Activated T-cell treated with anti-CD3 and anti-CD28 coated beads for 24 hours (primary cell): ENCODE measurements at regions not wholly inside any gene's neighbourhood (a gene's known extent, or its start where the extent isn't known, plus 50 kb on each side); places are given as distances from the start of the nearest gene placed in this dataset.
"Not testable (repeated sequence)": the region's sequence is repeated elsewhere in the genome, so short reads cannot be mapped to it uniquely, and the experiment has no call there.

Experiments
- DNase-seq: peaks from one replicate; pipeline ENCODE4 v3.0.0-alpha.2; 2020; ENCODE audit warnings: low read depth

DNA sequence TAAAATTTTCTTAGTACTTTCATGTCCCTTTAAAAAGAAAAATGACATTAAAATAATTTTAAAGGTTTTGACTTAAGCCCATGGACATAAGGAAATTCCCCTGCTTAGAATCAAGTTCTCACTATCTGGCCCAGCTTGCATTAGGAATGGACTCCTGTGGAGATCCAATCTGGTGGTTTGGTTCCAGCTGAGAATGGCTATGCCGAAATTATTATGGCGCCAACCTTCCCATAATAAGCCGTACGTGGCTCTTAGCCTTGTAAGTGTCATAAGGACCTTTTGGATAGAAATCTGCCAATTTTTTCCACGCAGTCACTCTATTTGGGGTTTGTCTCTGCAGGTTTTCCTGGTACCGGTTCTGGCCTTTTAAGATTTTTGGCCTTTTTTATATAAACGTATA lies 262.1 kb upstream of the MAF start:
- no peak for DNase-seq

DNA sequence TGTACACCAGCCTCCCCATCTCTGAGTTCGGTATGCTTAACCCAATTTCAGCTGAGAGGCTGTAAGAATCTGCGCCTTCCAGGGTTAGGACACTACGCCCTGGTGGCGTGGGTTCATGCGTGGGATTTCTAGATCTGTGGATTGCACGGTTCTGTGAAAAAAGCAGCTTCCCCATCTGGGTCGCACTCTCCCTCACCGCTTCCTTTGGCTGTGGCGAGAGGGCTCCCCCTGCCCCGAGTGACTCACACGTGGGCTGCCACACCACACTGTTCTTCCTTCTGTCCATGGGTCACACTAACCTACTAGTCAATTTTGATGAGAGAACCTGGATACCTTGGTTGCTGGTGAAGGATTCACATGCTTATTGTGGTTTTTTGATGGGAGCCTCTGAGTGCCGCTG lies 256.0 kb upstream of the MAF start:
- DNase-seq: no peak

DNA sequence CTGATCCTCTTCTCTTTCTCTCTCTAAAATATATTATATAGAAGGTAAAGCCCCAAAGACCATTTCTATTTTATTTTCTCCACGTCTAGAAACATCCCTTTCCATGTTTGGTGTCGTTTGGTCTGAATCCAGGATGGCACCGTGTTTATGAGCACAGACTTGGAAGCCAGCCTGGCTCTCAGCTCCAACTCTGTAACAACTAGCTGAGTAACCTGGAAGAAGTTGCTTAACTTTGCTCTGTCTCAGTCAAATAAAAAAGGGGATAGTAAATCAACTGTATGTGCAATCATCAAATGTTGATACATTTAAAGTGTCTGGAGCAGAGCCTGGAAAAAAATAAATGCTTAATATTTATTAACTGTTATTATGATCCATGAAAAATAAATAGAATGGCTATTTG lies 249.8 kb upstream of the MAF start:
- DNase-seq: no peak

DNA sequence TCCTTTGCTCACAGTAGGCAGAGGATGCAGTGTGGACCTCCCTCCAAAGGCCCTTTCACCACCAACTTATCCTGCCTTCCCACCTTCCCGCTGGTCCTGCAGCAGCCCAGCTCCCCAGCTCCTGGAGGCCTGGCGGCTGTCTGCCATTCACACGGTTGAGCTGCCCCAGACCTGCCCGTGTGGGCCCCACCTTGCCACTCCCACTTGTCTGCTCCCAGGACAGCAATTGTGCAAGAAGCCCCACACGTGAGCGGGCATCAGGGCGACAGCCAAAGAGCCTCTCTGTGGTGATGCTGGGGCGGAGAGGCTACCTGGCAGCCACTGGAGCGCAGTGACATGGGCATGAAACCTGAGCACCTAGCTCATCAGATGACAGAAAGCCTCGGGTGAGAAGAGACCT lies 248.6 kb upstream of the MAF start:
- no peak for DNase-seq

DNA sequence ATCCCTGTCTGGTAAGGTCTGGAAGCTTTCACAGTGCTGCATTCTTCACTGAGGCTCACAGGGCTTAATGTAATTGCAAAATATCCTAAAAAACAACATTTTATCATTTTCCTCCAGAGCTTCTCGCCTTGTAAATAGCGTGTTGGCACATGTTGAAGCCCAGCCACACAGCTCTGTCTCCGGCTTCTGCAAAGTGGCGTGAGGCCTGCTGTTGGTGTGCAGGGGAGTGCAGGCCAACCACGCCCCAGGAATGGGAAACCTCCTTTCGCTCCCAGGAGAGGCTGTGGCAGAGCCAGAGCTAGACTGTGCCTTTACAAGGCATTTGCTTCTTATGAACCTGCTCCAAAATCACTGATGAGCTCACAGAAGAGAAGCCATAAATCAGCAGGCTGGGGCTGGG lies 248.2 kb upstream of the MAF start:
- DNase-seq: no peak

DNA sequence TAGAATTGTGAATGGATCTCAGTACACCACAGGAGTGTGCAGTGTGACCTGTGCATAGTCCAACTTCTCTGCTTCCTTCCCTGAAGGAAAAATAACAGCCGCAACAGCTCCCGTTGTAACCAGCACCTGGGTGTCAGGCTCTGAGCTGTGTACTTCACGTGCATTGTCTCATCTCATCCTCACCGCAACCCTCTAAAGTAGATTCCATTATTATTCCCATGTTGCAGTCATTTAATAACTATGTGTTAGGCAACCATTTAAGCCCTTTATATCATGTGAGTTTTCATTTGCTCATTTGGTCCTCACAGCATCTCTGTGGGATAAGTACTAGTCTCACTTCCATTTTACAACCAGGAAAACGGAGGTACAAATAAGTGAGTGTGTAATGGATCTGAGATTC lies 247.0 kb upstream of the MAF start:
- DNase-seq: no peak

DNA sequence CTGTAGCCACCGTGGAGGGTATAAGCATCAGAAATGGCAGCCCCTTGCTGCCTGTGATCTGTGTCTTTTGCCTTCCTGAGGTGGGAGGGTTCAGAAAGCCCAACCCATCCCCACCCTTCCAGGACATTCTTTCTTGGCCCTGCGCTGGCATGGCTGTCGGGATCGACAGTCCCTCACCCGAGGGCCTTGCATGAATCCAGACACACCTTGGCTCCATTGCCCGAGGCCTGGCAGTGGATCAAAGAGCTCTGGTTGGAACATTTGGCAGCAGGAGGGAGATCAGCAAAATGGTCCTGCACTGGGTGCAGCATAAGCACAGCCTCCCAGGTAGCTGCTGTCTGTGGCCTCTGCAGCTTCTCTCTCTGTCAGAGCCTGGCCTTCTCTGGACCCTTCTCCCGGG lies 246.6 kb upstream of the MAF start:
- no peak for DNase-seq

DNA sequence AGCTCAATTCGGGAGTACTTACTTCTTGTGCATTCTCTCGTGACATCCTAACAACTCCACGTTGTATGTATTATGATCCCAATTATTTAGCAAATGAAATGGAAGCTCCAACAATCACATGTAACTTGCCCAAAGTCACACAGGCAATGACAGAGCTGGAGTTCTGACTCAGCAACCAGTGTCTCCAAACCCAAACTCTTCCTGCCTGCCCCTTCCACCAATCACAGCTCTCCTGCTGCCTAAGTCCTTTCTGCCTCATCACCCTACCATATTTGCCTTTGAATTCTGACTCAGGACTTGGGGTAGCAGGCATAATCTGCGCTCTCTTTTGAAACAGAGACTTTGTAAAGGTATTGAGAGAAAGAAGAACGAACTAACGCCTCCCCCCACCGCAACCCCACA lies 245.2 kb upstream of the MAF start:
- DNase-seq: no peak

DNA sequence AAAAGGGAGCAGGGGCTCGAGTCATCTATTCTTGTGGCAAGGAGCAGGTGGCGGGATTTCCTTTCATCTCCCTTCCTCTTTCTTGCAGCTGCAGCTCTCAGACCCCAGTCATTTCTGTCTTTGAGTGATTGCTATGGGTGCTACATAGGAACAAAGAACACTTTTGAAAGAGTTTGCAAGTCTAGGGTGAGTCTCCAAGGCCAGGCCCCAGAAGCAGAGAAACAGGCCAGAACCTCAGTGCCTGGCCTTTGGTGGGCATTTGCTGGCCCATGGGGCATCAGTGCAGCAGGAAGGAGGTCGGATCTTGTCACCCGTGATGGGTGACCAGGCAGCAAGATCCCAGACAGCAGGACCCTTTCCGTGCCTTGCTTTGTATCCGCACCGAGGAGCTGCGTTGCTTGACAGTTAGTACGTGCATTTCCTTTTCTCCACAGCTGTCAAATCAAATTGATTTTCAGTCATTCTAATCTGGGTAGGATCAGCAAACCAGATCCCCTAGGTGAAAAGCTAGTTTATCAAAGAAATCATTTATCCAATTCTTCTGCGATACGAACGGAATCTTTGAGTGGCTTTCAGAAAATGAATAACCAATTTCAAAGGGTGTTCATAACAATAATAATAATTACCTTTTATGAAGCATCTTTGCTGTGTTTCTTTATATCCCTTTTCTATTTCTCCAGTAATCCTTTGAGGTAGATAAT lies 244.6 kb upstream of the MAF start:
- no peak for DNase-seq

DNA sequence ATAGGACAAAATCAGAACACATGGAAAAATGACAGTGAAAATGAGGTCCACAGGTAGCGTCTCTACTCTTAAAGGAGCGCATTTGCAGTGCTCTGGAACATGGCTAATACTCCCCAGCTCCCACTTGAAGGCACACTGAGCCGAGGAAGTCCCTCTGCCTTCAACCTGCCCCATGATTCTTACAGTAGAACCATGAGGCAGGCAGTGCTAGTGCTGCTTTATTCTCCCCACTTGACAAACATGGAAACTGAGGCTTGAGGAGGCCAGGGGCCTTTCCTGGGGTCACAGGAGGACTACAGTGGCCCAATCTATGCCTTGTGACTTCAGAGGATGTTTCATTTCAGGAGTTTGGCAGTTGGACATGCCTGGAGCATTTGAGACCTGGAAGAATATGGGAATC lies 244.1 kb upstream of the MAF start:
- DNase-seq: no peak

DNA sequence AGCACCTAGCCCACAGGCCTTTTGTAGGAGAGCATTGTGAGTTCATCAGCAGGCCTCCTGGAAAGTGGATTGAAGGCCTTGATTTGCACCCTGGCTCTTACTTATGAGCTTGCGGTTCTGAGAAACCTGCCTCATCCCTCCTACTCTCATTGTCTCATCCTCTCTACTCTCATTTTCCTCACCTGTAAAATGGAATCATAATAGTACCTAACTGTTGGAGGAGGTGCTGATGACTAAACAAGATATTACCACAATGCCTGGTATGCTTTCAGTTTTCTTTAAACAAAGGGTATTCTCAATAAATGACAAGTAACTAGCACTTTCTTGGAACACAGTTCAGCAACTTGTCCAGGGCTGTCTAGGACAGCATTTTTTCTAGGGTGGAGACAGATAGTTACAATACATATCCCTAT lies 243.1 kb upstream of the MAF start:
- DNase-seq: no peak

DNA sequence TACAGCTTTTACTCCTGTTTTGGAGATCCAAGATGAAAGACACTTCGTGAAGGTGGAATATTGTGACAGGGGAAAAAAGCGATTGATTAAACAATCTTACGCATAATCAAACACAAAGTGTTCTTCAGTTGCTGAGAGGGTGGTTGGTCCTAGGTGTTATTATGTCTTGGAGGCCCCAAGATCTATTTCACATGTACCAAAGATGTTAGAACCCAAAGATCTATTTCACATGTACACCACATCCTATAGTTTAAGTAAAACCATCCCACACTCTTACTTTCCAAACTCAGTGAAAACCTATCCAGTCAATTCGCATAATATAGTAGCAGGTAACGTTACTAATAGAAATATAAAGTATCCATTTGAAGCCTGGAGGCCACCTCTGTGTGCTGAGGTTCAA lies 242.6 kb upstream of the MAF start:
- DNase-seq: no peak

DNA sequence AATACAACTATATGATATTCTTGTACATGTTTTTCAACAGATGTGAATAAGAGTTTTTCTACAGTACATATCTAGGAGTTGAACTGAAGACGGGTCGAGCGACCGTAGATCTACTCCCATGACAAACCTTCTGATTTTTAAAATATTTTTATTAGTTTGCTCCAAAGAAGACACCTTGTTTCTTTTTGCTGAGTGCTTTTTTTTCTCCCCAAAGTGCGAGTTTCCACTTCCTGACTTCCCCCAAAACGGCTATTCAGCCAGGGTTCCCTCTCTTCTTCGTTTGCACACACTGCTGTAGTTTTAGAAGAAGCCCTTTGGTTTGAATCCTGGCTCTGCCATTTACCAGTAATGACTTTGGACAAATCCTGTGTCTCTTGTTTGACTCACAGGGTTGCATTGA lies 241.7 kb upstream of the MAF start:
- no peak for DNase-seq

DNA sequence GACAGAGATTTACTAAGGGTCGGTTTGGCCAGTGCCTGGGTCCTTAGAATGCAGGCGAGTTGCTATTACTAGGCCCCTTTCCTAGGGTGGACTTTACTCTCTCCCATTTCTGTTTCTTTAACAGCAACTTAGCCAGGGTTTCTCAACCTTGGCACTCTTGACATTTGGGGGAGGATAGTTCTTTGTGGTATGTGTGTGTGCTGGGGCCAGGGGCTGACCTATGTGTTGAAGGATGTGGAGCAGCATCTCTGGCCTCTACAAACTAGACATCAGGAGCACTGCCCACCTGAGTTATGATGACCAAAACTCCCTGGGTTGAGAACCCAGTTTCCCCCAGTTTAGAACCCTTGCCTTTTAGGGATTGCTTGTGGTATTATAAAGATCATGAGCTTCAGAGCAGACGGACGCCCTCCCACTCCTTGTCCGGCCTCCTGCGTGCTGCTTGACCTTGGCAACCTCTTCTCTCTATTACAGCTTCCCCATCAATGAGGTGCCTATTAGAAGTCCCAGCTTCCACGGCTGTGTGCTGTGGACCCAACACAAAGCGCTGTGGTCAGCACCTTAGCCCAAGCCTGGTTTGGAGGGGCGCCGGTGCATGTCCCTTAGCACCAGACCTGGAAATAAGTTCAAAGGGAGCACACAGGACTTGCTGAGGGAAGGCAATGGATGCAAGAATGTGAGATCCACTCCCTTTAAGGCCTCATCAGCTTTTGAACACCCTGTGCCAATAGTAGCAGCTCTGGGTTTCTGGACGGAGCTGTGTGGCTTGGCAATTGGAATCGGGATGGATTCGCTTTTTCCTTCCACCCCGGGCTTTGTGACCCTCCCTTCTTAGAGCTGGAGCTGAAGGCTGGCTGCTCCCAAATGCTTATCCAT lies 239.2 kb upstream of the MAF start:
- DNase-seq: no peak

DNA sequence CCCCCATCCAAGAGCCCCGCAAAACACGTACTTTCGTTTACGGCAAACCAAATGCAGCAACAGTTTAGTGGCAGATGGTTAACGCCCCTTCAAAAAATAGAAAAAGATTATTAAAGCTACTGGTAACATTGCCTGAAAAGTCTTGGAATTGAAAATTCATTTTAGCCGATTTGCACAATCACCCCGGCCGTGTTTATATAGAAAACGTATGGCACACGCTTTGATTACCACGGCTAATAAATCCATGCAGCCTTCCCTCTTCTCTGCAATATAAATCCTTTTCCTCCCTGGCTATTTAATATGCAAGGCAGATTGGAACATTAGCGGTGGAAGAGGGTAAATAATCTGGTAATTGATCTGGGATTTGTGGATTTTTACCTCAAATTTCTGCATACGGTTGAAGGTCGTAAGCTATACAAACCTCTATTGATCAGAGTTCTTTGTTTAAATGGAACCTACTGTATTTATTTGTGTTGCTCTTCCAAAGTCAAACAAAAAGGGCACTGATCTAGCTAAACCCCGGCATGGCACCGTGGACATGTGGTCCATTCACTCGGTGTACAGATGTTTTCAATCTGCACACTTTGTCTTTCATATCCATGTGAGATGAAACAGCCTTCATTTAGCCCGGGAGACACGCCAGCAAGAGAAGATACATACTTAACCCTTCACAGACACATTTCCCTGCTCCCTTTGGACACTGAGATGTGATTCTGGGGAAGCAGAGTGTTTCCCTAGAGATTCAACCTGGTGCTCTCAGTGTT lies 238.1 kb upstream of the MAF start:
- no peak for DNase-seq

DNA sequence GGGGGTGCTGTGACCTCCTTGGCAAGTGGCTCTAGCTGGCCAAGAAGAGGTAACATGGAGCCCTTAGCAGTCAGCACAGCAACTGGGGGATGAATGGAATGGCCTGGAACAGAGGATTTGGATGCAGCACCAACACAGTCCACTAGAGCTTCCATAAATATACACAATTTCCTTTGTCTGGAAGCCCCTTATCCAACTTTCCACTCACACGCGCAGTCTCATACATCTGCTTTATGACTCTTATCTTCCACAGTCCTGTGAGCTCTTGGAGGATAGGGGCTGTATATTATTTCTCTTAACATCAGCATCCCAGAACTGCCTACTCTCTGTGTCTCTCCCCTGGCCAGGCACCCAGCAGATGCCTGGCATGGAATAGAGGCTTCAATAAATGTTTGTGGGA lies 235.6 kb upstream of the MAF start:
- no peak for DNase-seq

DNA sequence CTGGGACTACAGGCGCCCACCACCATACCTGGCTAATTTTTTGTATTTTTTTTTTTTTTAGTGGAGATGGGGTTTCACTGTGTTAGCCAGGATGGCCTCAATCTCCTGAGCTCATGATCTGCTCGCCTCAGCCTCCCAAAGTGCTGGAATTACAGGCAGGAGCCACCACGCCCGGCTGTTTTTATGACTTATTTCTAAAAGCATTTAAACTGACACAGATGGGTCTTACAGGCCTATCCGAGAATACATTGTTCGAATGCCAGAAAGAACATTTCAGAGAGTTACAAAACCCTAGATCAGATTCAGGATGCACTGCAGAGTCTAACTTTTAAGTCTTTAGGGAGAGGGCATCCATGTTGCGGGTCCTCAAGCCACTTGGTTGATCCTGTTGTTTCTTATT lies 234.7 kb upstream of the MAF start:
- DNase-seq: no peak

DNA sequence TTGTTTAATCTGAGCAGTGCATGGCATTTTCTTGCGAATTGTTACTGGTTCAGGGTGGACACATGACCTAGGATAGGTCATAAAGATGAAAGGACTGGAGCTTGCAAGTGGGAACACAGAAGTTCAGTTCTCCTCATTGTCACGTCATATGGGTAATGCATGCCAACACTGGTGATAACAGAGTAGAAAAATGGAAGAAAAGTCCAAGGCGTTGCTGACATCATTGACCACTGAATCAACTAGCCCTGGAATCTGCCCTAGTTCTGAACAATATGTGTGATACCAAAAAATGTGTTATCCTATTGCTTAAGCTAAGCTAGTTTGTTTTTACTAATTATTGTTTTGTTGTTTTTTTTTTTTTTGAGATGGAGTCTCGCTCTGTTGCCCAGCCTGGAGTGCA lies 234.2 kb upstream of the MAF start:
- DNase-seq: no peak

DNA sequence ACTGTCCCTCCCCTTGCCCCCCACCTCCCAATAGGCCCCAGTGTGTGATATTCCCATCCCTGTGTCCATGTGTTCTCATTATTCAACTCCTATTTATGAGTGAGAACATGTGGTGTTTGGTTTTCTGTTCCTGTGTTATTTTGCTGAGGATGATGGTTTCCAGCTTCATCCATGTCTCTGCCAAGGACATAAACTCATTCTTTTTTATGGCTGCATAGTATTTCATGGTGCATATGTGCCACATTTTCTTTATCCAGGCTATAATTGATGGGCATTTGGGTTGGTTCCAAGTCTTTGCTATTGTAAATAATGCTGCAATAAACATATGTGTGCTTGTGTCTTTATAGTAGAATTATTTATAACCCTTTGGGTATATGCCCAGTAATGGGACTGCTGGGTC lies 233.5 kb upstream of the MAF start:
- DNase-seq: not testable (repeated sequence)

DNA sequence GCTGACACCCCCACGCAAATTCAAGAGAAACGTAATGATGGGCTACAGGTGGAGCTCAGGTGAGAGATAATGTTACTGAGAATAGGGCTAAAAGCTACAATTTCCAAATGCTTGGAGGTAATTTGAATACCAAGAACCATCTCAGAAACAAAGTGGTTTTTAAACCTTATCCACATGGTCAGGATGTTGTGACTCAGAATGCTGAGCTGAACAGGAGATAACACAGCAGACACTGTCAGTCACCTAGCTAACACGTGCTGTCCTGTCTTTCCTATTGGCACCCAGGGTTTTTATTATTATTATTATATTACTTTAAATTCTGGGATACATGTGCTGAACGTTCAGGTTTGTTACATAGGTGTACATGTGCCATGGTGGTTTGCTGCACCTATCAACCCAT lies 233.0 kb upstream of the MAF start:
- DNase-seq: no peak

DNA sequence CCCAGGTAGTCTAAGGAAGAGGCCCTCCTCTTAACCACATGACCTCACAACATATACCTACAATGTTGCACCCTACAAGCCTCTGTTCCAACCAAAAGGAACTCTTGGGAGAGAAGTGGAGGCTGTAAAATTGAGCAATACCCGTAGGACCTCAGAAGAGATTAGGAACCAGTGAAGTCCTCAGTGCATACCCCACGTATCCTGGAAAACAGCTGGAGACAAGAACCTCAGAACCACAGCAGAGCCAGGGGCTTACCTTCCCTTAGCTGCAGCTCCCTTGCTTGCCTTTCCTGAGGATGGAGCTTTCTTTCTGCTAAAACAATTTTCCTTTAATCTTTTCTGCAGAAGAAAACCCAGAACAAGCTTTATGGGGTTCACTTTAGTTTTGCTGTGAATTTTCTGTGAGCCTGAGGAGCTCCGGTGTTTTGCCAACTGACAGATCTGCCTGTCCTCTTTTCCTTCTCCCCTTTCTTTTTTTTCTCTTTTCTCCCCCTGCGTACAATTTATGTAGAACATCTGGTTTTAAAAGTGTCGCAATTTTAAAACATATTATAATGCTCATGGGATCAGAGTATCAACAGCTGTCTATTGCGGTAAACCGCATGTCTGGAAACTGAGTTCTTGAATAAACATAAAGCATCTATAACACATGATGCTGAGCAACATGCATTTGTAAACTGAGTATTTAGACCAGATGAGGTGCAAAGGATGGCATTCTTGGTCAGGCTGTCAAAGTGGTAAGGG lies 226.4 kb upstream of the MAF start:
- no peak for DNase-seq

DNA sequence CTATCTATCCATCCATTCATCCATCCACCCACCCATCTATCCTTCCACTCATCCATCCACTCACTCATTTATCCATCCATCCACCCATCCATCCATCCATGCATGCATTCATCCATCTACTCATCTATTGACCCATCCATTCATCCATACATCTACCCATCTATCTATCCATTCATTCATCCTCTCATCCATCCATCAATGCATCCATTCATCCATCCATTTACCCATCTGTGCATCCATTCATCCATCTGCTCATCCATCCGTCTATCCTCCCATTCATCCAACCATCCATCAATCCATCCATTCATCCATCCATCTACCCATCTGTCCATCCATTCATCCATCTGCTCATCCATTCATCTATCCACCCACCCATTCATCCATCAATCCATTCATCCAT lies 224.5 kb upstream of the MAF start:
- no peak for DNase-seq
